Ovary (tissue), 3 donors: ENCODE measurements at regions not wholly inside any gene's neighbourhood (a gene's known extent, or its start where the extent isn't known, plus 50 kb on each side); places are given as distances from the start of the nearest gene placed in this dataset.

Experiments
- EP300 ChIP-seq: sonication (generic); formaldehyde crosslinking; IDR thresholded peaks from one replicate; pipeline ENCODE4 v1.6.1; 2017; ENCODE audit warnings: antibody characterized with exemption
- POLR2A ChIP-seq: fragments of 450-650 bp; IDR thresholded peaks from one replicate; pipeline ENCODE4 v1.6.1; 2017; ENCODE audit warnings: antibody characterized with exemption, mild to moderate bottlenecking, moderate library complexity
- TF ChIP-seq, protein P1 (sequence below), 3 donors: fragments of 450-650 bp in 2 of 3; fragments of 200-600 bp in 1 of 3; IDR thresholded peaks; one replicate each; pipeline versions ENCODE4 v1.5.1 to v1.8.0; 2016 to 2022; ENCODE audit warnings: antibody characterized with exemption in 3 of 3, mild to moderate bottlenecking in 1 of 3
- donor health status: DM: no; HTN: no; CAD: no.

DNA sequence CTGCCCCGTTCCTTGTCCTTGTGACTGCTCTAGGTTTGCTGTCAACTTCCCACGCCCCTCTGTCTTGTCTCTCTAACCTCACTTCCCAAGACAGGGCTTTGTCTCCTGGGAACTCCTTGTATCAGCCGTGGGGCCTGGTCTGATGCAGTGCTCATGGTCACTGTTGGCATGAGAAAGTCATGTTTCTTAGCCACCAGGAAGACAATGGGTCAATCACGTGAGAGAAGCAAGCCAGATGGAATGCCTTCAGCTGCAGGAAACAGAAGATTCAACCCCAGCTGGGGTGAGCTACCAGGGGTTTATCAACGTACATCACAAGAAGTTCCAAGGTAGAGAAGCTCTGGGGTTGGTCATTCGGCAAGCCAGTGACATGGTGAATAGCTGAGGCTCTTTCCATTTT, 116.6 kb downstream of the IRF8 start:
- TF ChIP-seq, protein P1, sequence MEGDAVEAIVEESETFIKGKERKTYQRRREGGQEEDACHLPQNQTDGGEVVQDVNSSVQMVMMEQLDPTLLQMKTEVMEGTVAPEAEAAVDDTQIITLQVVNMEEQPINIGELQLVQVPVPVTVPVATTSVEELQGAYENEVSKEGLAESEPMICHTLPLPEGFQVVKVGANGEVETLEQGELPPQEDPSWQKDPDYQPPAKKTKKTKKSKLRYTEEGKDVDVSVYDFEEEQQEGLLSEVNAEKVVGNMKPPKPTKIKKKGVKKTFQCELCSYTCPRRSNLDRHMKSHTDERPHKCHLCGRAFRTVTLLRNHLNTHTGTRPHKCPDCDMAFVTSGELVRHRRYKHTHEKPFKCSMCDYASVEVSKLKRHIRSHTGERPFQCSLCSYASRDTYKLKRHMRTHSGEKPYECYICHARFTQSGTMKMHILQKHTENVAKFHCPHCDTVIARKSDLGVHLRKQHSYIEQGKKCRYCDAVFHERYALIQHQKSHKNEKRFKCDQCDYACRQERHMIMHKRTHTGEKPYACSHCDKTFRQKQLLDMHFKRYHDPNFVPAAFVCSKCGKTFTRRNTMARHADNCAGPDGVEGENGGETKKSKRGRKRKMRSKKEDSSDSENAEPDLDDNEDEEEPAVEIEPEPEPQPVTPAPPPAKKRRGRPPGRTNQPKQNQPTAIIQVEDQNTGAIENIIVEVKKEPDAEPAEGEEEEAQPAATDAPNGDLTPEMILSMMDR (IDR thresholded peaks at IDR 0.05) = no peak
- no peak for TF ChIP-seq POLR2A
- TF ChIP-seq EP300 = no peak
